OCI-LY7 (cell line): ENCODE measurements at regions not wholly inside any gene's neighbourhood (a gene's known extent, or its start where the extent isn't known, plus 50 kb on each side); places are given as distances from the start of the nearest gene placed in this dataset.
"Not testable (repeated sequence)": the region's sequence is repeated elsewhere in the genome, so short reads cannot be mapped to it uniquely, and the experiment has no call there.

ENCODE experiments used
- BruUV-seq: library from RNA; stranded (reverse); fragments of 400-500 nt; replicated peaks from 2 replicates; lab custom pipeline; 2021; lab: Mats Ljungman, UMichigan
- CTCF ChIA-PET: fragments of 300-600 bp; sonication (Branson Sonifier 250); formaldehyde crosslinking; loops from one replicate; lab custom pipeline; 2022; ENCODE audit warnings: antibody characterized with exemption; ENCODE audit not compliant: unreplicated experiment; lab: Charles Lee
- POLR2A ChIA-PET: fragments of 300-600 bp; sonication (Branson Sonifier 250); formaldehyde crosslinking; loops from one replicate; lab custom pipeline; 2022; ENCODE audit warnings: antibody characterized with exemption; lab: Charles Lee
- DNase-seq: peaks from one replicate; pipeline ENCODE4 v3.0.0-alpha.2; 2015; ENCODE audit warnings: low spot score
- H2AFZ ChIP-seq: fragments of 200-600 bp; sonication (generic), shearing (Covaris generic); 2 replicates; pipeline ENCODE4 v1.6.1; 2014; ENCODE audit warnings: mild to moderate bottlenecking, antibody characterized with exemption, low read length, moderate library complexity
- H3K27ac ChIP-seq: fragments of 200-600 bp; sonication (generic); 2 replicates; pipeline ENCODE4 v1.5.1; 2014; ENCODE audit warnings: mixed run types, low read depth, mild to moderate bottlenecking, moderate library complexity, low read length, inconsistent platforms; ENCODE audit not compliant: poor library complexity, severe bottlenecking
- H3K36me3 ChIP-seq: fragments of 200-600 bp; sonication (generic); 2 replicates; pipeline ENCODE4 v1.6.1; 2014; ENCODE audit warnings: mild to moderate bottlenecking, antibody characterized with exemption, low read length, moderate library complexity, mixed read lengths; ENCODE audit not compliant: insufficient read depth
- H3K4me1 ChIP-seq: fragments of 200-600 bp; sonication (generic); 2 replicates; pipeline ENCODE4 v1.5.1; 2014; ENCODE audit warnings: mild to moderate bottlenecking, low read length; ENCODE audit not compliant: insufficient read depth, poor library complexity, severe bottlenecking
- H3K4me2 ChIP-seq: fragments of 200-600 bp; sonication (generic); 2 replicates; pipeline ENCODE4 v1.6.1; 2014; ENCODE audit warnings: mild to moderate bottlenecking, low read length
- H3K4me3 ChIP-seq: fragments of 200-600 bp; sonication (generic); 2 replicates; pipeline ENCODE4 v1.5.1; 2014; ENCODE audit warnings: mild to moderate bottlenecking, low read depth, low read length; ENCODE audit not compliant: poor library complexity, severe bottlenecking
- H3K79me2 ChIP-seq: fragments of 200-600 bp; sonication (generic); 2 replicates; pipeline ENCODE4 v1.6.1; 2016; ENCODE audit warnings: low read depth, mild to moderate bottlenecking, low read length, moderate library complexity, mixed read lengths; ENCODE audit not compliant: insufficient read depth
- H3K9me2 ChIP-seq: fragments of 200-600 bp; sonication (generic); 2 replicates; pipeline ENCODE4 v1.6.1; 2016; ENCODE audit warnings: mild to moderate bottlenecking, low read length, mixed read lengths; ENCODE audit not compliant: insufficient read depth
- H3K9me3 ChIP-seq: fragments of 200-600 bp; sonication (generic); 2 replicates; pipeline ENCODE4 v1.6.1; 2014; ENCODE audit warnings: mild to moderate bottlenecking, mixed run types, low read length, mixed read lengths
- H4K20me1 ChIP-seq: fragments of 200-600 bp; sonication (generic); 2 replicates; pipeline ENCODE4 v1.6.1; 2014; ENCODE audit warnings: mild to moderate bottlenecking, antibody characterized with exemption, low read length, moderate library complexity, mixed read lengths; ENCODE audit not compliant: insufficient read depth
- CTCF ChIP-seq: fragments of 200-600 bp; sonication (generic); conservative IDR thresholded peaks from 2 replicates; pipeline ENCODE4 v1.5.1; 2014; ENCODE audit warnings: mild to moderate bottlenecking, antibody characterized with exemption, low read length, moderate library complexity, mixed read lengths
- EZH2phosphoT487 ChIP-seq: fragments of 200-600 bp; sonication (generic); IDR thresholded peaks from 2 replicates; pipeline ENCODE4 v1.6.1; 2018; ENCODE audit warnings: low read depth, borderline replicate concordance, mild to moderate bottlenecking, mixed run types, antibody characterized with exemption, low read length, moderate library complexity, mixed read lengths
- intact Hi-C: fragments of 100-400 bp; cut with micrococcal nuclease; formaldehyde crosslinking; loops from one replicate; pipeline ENCODE4 v1.10.0; 2022; ENCODE audit not compliant: unreplicated experiment

- intact Hi-C loops, result no loop called here
- H3K4me2 ChIP-seq, result no peak overlapping the region
- no peaks in the 10 kb centered on the region for H3K79me2 ChIP-seq
- H2AFZ ChIP-seq, result no peak overlapping the region
- no peak overlapping the region for H3K27ac ChIP-seq
- H3K36me3 ChIP-seq, result no peaks in the 10 kb centered on the region
- H3K9me2 ChIP-seq, result no peaks in the 10 kb centered on the region
- no peaks in the 10 kb centered on the region for H3K4me1 ChIP-seq
- no peaks in the 10 kb centered on the region for H3K9me3 ChIP-seq
- TF ChIP-seq EZH2phosphoT487 (no peak), CTCF (no peak)
- no peak overlapping the region for H3K4me3 ChIP-seq
- POLR2A ChIA-PET, result no interaction called here
- CTCF ChIA-PET, result no interaction called here
- H4K20me1 ChIP-seq, result no peaks in the 10 kb centered on the region
- no peak for DNase-seq
- no TSS peak for BruUV-seq
Observed at GRCh38 chr2:215241791-215242305, 70.0 kb upstream of the ATIC start.

GRCh38 chr2:215238485-215239098 lies 73.3 kb upstream of the ATIC start:
- TF ChIP-seq EZH2phosphoT487, result no peak
- no peak for TF ChIP-seq CTCF
- CTCF ChIA-PET, result no interaction called here
- POLR2A ChIA-PET, result no interaction called here

GRCh38 chr2:215236131-215236530 lies 75.7 kb upstream of the ATIC start:
- no TSS peak for BruUV-seq
- H3K9me3 ChIP-seq, result no peaks in the 10 kb centered on the region
- no peaks in the 10 kb centered on the region for H3K4me1 ChIP-seq
- no peak overlapping the region for H2AFZ ChIP-seq
- TF ChIP-seq CTCF, result no peak
- TF ChIP-seq EZH2phosphoT487, result no peak
- H3K79me2 ChIP-seq, result no peaks in the 10 kb centered on the region
- no peak overlapping the region for H3K27ac ChIP-seq
- no peaks in the 10 kb centered on the region for H3K36me3 ChIP-seq
- no peak for DNase-seq
- CTCF ChIA-PET, result no interaction called here
- no peak overlapping the region for H3K4me2 ChIP-seq
- no peaks in the 10 kb centered on the region for H4K20me1 ChIP-seq
- no peaks in the 10 kb centered on the region for H3K9me2 ChIP-seq
- H3K4me3 ChIP-seq, result no peak overlapping the region
- intact Hi-C loops, result no loop called here
- POLR2A ChIA-PET, result interaction anchor here (0.6 to 1.2 kb wide), 2 partner anchors 18 to 271 kb away, joined by 3 to 4 read pairs; no protein-coding TSS in a partner anchor

More at GRCh38 chr2:215238485-215239098, 73.3 kb upstream of the ATIC start:
- Histone ChIP-seq H3K4me1 (no peaks in the 10 kb centered on the region), H3K9me3 (no peaks in the 10 kb centered on the region), H3K27ac (no peak overlapping the region), H3K4me3 (no peak overlapping the region), H3K9me2 (no peaks in the 10 kb centered on the region), H3K4me2 (no peak overlapping the region), H3K79me2 (no peaks in the 10 kb centered on the region), H4K20me1 (no peaks in the 10 kb centered on the region), H2AFZ (no peak overlapping the region), H3K36me3 (no peaks in the 10 kb centered on the region)
- intact Hi-C loops, result no loop called here
- no peak for DNase-seq
- BruUV-seq, result no TSS peak

- H2AFZ ChIP-seq, H3K79me2 ChIP-seq, H4K20me1 ChIP-seq, intact Hi-C loops, BruUV-seq, H3K4me1 ChIP-seq, H3K9me2 ChIP-seq, DNase-seq, H3K27ac ChIP-seq, H3K4me3 ChIP-seq, H3K9me3 ChIP-seq, H3K4me2 ChIP-seq, H3K36me3 ChIP-seq, CTCF ChIA-PET, POLR2A ChIA-PET: not testable (repeated sequence)
Observed at GRCh38 chr2:215220221-215220620, 81.8 kb upstream of the ABCA12 start.
